Upper lobe of left lung (tissue), 4 donors: ENCODE measurements at regions not wholly inside any gene's neighbourhood (a gene's known extent, or its start where the extent isn't known, plus 50 kb on each side); places are given as distances from the start of the nearest gene placed in this dataset.

Source experiments
- POLR2AphosphoS5 ChIP-seq, 2 donors: sonication (generic); formaldehyde crosslinking; IDR thresholded peaks; one replicate each; pipeline ENCODE4 v1.5.1; 2017; ENCODE audit warnings: antibody characterized with exemption in 2 of 2
- TF ChIP-seq, protein P1 (sequence below), 6 experiments: fragments of 450-650 bp in 4 of 6; fragments of 200-600 bp in 2 of 6; sonication (generic) in 2 of 6; IDR thresholded peaks; one replicate each; pipeline ENCODE4 v1.5.1; 2016 to 2019; ENCODE audit warnings: antibody characterized with exemption in 6 of 6

DNA sequence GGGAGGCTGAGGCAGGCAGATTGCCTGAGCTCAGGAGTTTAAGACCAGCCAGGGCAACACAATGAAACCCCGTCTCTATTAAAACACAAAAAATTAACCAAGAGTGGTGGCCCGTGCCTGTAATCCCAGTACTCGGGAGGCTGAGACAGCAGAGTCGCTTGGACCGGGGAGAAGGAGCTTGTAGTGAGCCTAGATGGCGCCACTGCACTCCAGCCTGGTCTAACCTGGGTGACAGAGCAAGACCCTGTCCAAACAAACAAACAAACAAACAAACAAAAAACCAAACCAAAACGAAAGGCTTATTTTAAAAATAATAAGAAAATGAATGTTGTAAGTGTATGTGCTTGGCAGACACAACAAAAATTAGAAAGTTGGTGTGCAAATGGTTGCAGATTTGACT lies 536.3 kb upstream of the PTPRD start:
- TF ChIP-seq, protein P1, sequence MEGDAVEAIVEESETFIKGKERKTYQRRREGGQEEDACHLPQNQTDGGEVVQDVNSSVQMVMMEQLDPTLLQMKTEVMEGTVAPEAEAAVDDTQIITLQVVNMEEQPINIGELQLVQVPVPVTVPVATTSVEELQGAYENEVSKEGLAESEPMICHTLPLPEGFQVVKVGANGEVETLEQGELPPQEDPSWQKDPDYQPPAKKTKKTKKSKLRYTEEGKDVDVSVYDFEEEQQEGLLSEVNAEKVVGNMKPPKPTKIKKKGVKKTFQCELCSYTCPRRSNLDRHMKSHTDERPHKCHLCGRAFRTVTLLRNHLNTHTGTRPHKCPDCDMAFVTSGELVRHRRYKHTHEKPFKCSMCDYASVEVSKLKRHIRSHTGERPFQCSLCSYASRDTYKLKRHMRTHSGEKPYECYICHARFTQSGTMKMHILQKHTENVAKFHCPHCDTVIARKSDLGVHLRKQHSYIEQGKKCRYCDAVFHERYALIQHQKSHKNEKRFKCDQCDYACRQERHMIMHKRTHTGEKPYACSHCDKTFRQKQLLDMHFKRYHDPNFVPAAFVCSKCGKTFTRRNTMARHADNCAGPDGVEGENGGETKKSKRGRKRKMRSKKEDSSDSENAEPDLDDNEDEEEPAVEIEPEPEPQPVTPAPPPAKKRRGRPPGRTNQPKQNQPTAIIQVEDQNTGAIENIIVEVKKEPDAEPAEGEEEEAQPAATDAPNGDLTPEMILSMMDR (IDR thresholded peaks at IDR 0.05): no peak
- TF ChIP-seq POLR2AphosphoS5 (IDR thresholded peaks at IDR 0.05): no peak
